ENCODE measurements at regions not wholly inside any gene's neighbourhood (a gene's known extent, or its start where the extent isn't known, plus 50 kb on each side); places are given as distances from the start of the nearest gene placed in this dataset.
A peak's percentile ranks its signal among the peaks of the same experiment; 100 is the strongest.

DNA sequence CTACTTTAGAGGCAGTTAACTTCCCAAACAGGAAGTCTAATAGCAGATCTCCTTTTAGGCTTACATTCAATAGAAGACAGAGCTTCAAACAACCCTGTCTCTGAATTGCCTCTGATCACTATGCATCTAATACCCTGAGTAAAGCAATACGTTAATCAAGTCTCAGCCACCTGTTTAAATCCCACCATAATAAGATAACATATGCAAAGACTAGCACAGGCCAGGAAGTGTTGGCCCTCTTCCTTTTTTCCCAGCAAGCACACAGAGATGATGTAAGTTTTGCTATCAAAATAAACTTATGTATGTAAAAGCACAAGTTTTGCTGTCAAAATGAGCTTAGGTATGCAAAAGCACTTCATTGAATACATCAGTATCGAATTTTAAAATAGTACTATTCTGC, 385.5 kb downstream of the RND3 start:
- Histone ChIP-seq H3K36me3 (replicated peaks in 1 of 2; ENCODE audit: insufficient read depth in 1 of 2, low read depth in 2 of 2) (no peaks in the 10 kb centered on the region), H3K9me3 (no peaks in the 10 kb centered on the region), H3K4me1 (peaks cover 28% of the 10 kb centered on the region), H3K27ac (peak overlapping the region in 1 of 4 donors; percentile 40), H3K27me3 (no peaks in the 10 kb centered on the region), H3K4me3 (no peak overlapping the region)
- intact Hi-C loops (cut with DNase I): no loop called here
- TF ChIP-seq POLR2A (IDR thresholded peaks at IDR 0.05): no peak
- TF ChIP-seq, protein P1, sequence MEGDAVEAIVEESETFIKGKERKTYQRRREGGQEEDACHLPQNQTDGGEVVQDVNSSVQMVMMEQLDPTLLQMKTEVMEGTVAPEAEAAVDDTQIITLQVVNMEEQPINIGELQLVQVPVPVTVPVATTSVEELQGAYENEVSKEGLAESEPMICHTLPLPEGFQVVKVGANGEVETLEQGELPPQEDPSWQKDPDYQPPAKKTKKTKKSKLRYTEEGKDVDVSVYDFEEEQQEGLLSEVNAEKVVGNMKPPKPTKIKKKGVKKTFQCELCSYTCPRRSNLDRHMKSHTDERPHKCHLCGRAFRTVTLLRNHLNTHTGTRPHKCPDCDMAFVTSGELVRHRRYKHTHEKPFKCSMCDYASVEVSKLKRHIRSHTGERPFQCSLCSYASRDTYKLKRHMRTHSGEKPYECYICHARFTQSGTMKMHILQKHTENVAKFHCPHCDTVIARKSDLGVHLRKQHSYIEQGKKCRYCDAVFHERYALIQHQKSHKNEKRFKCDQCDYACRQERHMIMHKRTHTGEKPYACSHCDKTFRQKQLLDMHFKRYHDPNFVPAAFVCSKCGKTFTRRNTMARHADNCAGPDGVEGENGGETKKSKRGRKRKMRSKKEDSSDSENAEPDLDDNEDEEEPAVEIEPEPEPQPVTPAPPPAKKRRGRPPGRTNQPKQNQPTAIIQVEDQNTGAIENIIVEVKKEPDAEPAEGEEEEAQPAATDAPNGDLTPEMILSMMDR (IDR thresholded peaks at IDR 0.05): no peak
- 36% methylated on average over 2 of the region's 2 CpGs for WGBS, 2 donors
- ATAC-seq (peak; percentile 83), DNase-seq (peak in 3 of 4 donors; percentile 31 to 71 (median 57))

DNA sequence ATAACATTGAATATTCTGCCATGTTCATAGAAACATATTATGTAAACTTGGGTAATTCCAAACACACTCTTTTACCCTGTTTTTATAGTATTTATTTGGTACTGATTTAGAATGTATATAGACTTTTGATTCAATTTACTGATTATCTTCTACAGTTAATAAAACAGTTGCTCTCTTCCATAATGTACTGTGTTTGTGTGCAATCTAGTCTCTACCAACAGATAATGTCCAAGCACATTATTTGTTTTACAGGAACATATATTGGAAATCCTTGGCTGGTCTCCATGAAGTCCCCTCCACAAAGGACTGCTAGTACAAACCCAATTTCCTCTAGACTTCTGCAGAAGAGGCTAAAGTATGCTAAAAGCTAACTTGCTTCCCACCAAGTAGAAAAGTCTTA, 386.6 kb downstream of the RND3 start:
- Histone ChIP-seq H3K27ac (no peak overlapping the region), H3K4me3 (no peak overlapping the region), H3K27me3 (no peaks in the 10 kb centered on the region), H3K4me1 (peaks cover 28% of the 10 kb centered on the region), H3K36me3 (replicated peaks in 1 of 2; ENCODE audit: insufficient read depth in 1 of 2, low read depth in 2 of 2) (no peaks in the 10 kb centered on the region), H3K9me3 (no peaks in the 10 kb centered on the region)
- no peak for ATAC-seq
- no peak for TF ChIP-seq POLR2A (IDR thresholded peaks at IDR 0.05)
- TF ChIP-seq, protein P1 (IDR thresholded peaks at IDR 0.05): no peak
- DNase-seq: no peak
- intact Hi-C loops (cut with DNase I): no loop called here

DNA sequence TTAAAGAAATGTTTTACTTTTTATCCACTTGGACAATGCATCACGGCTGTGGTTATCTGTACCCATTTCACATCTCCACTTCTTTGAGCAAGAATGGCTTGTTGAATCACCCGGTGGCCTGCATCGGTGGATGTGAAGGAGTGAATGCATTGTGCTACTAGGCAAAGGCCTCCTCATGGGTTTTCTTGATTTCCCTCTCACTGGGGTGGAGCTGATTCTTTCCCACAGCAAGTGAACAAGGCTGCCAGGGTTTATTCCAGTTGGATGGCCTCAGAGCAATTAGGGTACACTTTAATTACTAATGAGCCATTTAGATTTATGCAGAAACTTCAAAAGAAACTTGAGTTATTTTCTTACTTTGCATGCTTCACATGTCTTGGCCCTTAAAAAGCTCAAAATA, 387.1 kb downstream of the RND3 start:
- Histone ChIP-seq H3K27ac (no peak overlapping the region), H3K36me3 (replicated peaks in 1 of 2; ENCODE audit: insufficient read depth in 1 of 2, low read depth in 2 of 2) (no peaks in the 10 kb centered on the region), H3K9me3 (no peaks in the 10 kb centered on the region), H3K4me1 (peaks cover 30% of the 10 kb centered on the region), H3K27me3 (no peaks in the 10 kb centered on the region), H3K4me3 (no peak overlapping the region)
- no peak for DNase-seq
- 83 to 94% methylated on average over 3 of the region's 3 CpGs for WGBS, 2 donors
- TF ChIP-seq, protein P1 (IDR thresholded peaks at IDR 0.05): no peak
- no peak for TF ChIP-seq POLR2A (IDR thresholded peaks at IDR 0.05)
- ATAC-seq: no peak
- intact Hi-C loops (cut with DNase I): no loop called here

DNA sequence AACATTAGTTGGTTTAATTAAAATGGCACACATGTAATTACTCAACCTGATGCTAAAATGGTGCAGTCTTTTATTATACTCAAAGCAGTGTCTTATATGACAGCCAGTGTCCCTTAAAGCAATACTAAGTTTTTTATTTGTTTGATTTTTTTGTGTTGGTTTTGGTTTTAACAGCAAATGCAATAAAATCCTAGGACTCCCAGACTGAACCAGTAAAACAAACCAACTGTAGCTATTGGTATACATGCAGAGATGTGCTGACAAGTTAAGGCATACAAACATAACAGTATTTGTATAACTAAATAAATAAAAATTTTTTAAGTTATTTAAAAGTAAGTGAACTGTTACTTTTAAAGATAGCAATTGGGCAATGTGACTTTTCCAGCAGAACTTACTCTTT, 387.7 kb downstream of the RND3 start:
- ATAC-seq: no peak

More for the DNA sequence above, 387.7 kb downstream of the RND3 start:
- no peaks in the 10 kb centered on the region for H3K9me3 ChIP-seq
- H3K36me3 ChIP-seq (replicated peaks in 1 of 2; ENCODE audit: insufficient read depth in 1 of 2, low read depth in 2 of 2): no peaks in the 10 kb centered on the region
- no peaks in the 10 kb centered on the region for H3K27me3 ChIP-seq
- DNase-seq: no peak
- TF ChIP-seq, protein P1 (IDR thresholded peaks at IDR 0.05): no peak
- no peak for TF ChIP-seq POLR2A (IDR thresholded peaks at IDR 0.05)
- H3K27ac ChIP-seq: no peak overlapping the region
- intact Hi-C loops (cut with DNase I): no loop called here
- H3K4me3 ChIP-seq: no peak overlapping the region
- peaks cover 33% of the 10 kb centered on the region for H3K4me1 ChIP-seq
